DMS 273 (cell line): ENCODE measurements at regions not wholly inside any gene's neighbourhood (a gene's known extent, or its start where the extent isn't known, plus 50 kb on each side); places are given as distances from the start of the nearest gene placed in this dataset.
"Not testable (repeated sequence)": the region's sequence is repeated elsewhere in the genome, so short reads cannot be mapped to it uniquely, and the experiment has no call there.

Experiments used
- DNase-seq: peaks from one replicate; lab custom pipeline; 2025; ENCODE audit not compliant: unreplicated experiment; lab: John Stamatoyannopoulos, UW

- DNase-seq = no peak
Observed at GRCh38 chr5:67817652-67818051, 397.9 kb upstream of the PIK3R1 start.

DNA sequence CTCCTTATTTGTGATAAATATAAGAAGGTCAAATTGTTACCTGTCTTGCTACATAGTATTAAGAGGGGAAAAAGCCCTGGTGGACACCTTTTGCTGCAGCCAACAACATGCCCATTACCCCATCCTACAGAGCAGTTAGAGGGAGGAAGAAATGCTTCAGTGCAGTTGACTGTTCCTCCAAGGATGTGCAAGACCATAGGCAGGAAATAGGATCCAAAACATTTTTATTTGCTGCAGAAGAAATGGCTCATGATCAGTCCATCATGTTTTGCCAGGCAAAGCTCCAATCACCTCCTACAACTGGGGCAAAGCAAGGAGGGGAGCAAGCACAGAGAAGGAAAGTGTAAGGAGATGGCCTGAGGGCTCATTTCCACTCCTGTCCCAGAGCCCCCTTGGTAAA lies 399.1 kb upstream of the PIK3R1 start:
- DNase-seq = no peak

DNA sequence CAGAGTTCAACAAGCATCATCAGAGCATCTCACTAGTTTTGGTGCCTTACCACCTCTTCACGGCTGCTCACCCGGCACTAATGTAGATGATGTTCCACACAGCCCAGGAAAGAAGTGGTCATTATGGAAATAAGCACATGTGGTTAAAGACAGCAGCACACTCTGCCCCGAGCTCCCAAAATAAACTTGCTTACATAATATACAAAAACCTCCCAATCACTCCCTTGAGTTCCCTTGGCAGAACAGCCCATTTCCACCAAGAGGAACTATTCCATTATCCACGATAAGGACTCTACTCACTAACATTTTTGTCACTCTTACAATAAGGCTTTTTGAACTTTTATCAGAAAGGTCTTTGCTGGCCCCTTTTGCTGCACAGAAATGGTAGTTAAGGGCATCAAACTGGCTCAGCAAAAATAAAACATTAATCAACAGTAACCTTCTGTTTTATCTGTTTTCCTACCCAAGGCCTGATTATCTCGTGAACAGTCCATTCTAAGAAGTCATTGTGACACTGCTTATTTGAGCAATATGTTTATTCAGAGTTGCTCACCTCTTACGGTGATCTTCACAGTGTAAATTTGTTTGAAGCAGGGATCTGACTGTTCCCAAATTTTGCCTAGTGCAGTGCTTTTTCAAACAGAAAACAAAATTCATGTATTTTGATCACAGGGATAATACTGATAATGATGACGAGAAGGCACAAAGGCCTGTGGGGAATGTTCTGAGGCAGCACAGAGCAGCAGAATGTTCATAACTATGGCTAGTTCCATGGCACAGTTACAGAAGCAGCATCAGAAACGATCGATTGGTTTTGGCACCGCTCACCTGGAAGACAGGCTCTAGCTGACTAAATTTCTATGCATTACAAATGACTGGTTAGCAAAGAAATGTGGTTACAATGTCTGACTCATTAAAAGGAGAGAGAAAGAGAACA lies 399.8 kb upstream of the PIK3R1 start:
- no peak for DNase-seq

- DNase-seq = no peak
Observed at GRCh38 chr5:67814569-67815311, 400.8 kb upstream of the PIK3R1 start.

- no peak for DNase-seq
Observed at GRCh38 chr5:67813877-67814539, 401.5 kb upstream of the PIK3R1 start.

- peak; percentile 62 for DNase-seq
Observed at GRCh38 chr5:67809589-67809988, 406.0 kb upstream of the PIK3R1 start.

DNA sequence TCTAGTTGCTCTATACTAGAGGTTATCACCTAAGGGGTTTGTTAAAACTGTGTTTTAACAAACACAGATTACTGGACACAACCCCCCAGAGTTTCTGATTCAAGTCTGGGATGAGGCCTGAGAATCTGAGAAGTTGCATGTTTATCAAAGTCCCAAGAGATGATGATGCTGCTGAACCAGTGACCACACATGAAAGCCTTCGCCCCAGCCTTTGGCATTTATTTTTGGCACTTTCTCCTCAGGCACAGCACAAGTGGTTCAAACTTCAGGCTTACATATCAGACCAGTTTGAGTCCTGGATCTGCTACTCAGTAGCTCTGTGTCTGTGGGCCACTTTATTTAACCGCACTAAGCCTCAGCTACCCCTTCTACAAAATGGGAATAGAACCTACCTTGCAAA lies 407.2 kb upstream of the PIK3R1 start:
- no peak for DNase-seq

GRCh38 chr5:67807439-67807888 lies 408.1 kb upstream of the PIK3R1 start:
- DNase-seq = no peak

- no peak for DNase-seq
Observed at GRCh38 chr5:67806654-67807438, 408.7 kb upstream of the PIK3R1 start.

- DNase-seq = no peak
Observed at GRCh38 chr5:67805666-67806348, 409.7 kb upstream of the PIK3R1 start.

GRCh38 chr5:67802766-67803165 lies 412.8 kb upstream of the PIK3R1 start:
- DNase-seq = no peak

GRCh38 chr5:67799732-67800234 lies 415.8 kb upstream of the PIK3R1 start:
- DNase-seq = no peak

GRCh38 chr5:67798470-67798869 lies 417.1 kb upstream of the PIK3R1 start:
- not testable (repeated sequence) for DNase-seq

- no peak for DNase-seq
Observed at GRCh38 chr5:67795781-67796477, 419.6 kb upstream of the PIK3R1 start.

- no peak for DNase-seq
Observed at GRCh38 chr5:67793966-67794365, 421.6 kb upstream of the PIK3R1 start.

DNA sequence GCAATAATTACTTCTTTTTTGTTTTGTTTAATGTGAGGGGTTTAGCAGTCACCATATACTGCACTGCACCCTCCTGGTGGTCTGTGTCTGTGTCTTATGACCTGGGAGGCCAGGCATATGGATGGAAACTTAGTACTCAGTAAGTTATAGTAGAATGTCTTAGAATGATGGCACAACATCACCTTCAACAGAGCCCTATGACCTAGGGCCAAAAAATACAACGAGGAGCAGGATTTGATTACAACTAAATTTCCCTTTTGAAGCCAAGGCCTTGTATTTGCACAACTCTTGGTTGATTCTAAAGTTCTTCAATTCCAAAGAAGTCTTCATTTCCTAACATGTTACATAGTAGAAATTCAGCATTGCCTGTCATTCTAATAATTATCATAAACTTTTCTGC lies 422.1 kb upstream of the PIK3R1 start:
- peak; percentile 4 for DNase-seq

DNA sequence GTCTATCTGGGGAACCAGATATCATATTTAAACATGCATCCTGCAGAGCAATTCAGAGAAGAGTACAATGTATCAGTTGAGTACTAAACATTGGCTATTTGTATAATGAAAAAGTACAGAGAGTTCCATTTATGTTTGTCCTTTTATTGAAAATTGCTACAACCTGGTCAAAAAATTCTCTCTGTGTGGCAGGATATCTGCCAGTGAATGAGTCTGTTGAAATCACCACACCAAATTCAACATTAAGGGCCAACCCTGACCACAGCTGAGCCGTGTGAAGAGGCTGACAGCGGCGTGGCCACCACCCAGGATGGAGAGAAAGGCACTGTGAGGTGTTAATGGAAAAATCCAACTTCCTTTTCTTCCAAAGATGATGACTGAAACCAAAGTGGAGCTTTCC lies 422.7 kb upstream of the PIK3R1 start:
- no peak for DNase-seq

GRCh38 chr5:67790390-67790789 lies 425.2 kb upstream of the PIK3R1 start:
- DNase-seq = no peak

DNA sequence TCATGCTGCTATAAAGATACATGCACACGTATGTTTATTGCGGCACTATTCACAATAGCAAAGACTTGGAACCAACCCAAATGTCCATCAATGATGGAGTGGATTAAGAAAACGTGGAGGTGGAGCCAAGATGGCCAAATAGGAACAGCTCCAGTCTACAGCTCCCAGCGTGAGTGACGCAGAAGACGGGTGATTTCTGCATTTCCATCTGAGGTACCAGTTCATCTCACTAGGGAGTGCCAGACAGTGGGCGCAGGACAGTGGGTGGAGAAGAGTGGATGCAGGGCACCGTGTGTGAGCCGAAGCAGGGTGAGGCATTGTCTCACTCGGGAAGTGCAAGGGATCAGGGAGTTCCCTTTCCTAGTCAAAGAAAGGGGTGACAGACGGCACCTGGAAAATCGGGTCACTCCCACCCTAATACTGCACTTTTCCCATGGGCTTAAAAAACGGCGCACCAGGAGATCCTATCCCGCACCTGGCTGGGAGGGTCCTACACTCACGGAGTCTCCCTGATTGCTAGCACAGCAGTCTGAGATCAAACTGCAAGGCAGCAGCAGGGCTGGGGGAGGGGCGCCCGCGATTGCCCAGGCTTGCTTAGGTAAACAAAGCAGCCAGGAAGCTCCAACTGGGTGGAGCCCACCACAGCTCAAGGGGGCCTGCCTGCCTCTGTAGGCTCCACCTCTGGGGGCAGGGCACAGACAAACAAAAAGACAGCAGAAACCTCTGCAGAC lies 435.5 kb upstream of the PIK3R1 start:
- DNase-seq = peak; percentile 7
